GM12891 (cell line): ENCODE measurements at regions not wholly inside any gene's neighbourhood (a gene's known extent, or its start where the extent isn't known, plus 50 kb on each side); places are given as distances from the start of the nearest gene placed in this dataset.

ENCODE experiments used
- POLR2A ChIP-seq: IDR thresholded peaks from 2 replicates; pipeline ENCODE4 v1.6.1; 2011; ENCODE audit warnings: low read depth, low read length, control low read depth
- POLR2AphosphoS5 ChIP-seq: IDR thresholded peaks from 2 replicates; pipeline ENCODE4 v1.6.1; 2011; ENCODE audit warnings: low read depth, low read length, control low read depth
- TAF1 ChIP-seq: IDR thresholded peaks from 2 replicates; pipeline ENCODE4 v1.6.1; 2011; ENCODE audit warnings: low read depth, low read length, control low read depth

- TF ChIP-seq POLR2A (no peak), POLR2AphosphoS5 (no peak), TAF1 (no peak)
Measured at GRCh38 chr6:145070791-145071190, 664.5 kb downstream of the EPM2A start.
